ENCODE measurements at regions not wholly inside any gene's neighbourhood (a gene's known extent, or its start where the extent isn't known, plus 50 kb on each side); places are given as distances from the start of the nearest gene placed in this dataset.

GRCh38 chr4:30283336-30283735 lies 436.8 kb upstream of the PCDH7 start:
- no peak overlapping the region for H2BK5ac ChIP-seq (ENCODE audit: low read depth, low read length)
- no peak overlapping the region for H4K8ac ChIP-seq (ENCODE audit: extremely low read depth, insufficient read depth, low read length)
- no peak overlapping the region for H2BK120ac ChIP-seq (replicated peaks; ENCODE audit: low read depth, low read length)
- no peaks in the 10 kb centered on the region for H3K36me3 ChIP-seq (ENCODE audit: control insufficient read depth in 2 of 4, insufficient read depth in 4 of 4, low read length in 3 of 4)
- FAIRE-seq (no peak), DNase-seq (ENCODE audit: low read depth in 1 of 2, low spot score in 2 of 2) (no peak)
- no peak overlapping the region for H3K14ac ChIP-seq (ENCODE audit: insufficient read length)
- no peaks in the 10 kb centered on the region for H3K4me1 ChIP-seq (replicated peaks in 1 of 4; ENCODE audit: control insufficient read depth in 3 of 4, insufficient read depth in 4 of 4, low read length in 3 of 4)
- no peaks in the 10 kb centered on the region for H3K27me3 ChIP-seq (replicated peaks in 1 of 4; ENCODE audit: control insufficient read depth in 3 of 4, extremely low read depth in 1 of 4, insufficient read depth in 3 of 4, low read length in 3 of 4)
- no peak overlapping the region for H4K5ac ChIP-seq (ENCODE audit: insufficient read length, low read depth, low read length)
- H3K4me3 ChIP-seq (ENCODE audit: extremely low read depth in 1 of 4, insufficient read depth in 2 of 4, low read depth in 3 of 4, low read length in 4 of 4), result no peak overlapping the region
- H2BK15ac ChIP-seq (ENCODE audit: low read length), result no peak overlapping the region
- TF ChIP-seq TAF1 (IDR thresholded peaks at IDR 0.05; ENCODE audit: low read depth, low read length), result no peak
- no peak for TF ChIP-seq PHF8 (conservative IDR thresholded peaks at IDR 0.05; ENCODE audit: low read depth, low read length)
- no peak for TF ChIP-seq SIRT6 (IDR thresholded peaks at IDR 0.05; ENCODE audit: low read length)
- TF ChIP-seq CHD1 (IDR thresholded peaks at IDR 0.05; ENCODE audit: low read depth, low read length), result no peak
- no peak for TF ChIP-seq E2F6 (IDR thresholded peaks at IDR 0.05)
- TF ChIP-seq NRF1 (IDR thresholded peaks at IDR 0.05; ENCODE audit: low read depth, low read length), result no peak
- TF ChIP-seq SUZ12 (IDR thresholded peaks at IDR 0.05; ENCODE audit: low read length), result no peak
- no peak for TF ChIP-seq RBBP5 (IDR thresholded peaks at IDR 0.05; ENCODE audit: borderline replicate concordance, low read depth, low read length)
- no peak for TF ChIP-seq USF2 (IDR thresholded peaks at IDR 0.05; ENCODE audit: low read length)
- TF ChIP-seq HDAC6 (IDR thresholded peaks at IDR 0.05; ENCODE audit: low read depth, low read length), result no peak
- no peak for TF ChIP-seq POLR2AphosphoS5 (IDR thresholded peaks at IDR 0.05; ENCODE audit: low read depth, low read length)
- no peak overlapping the region for H3K9ac ChIP-seq (replicated peaks in 1 of 4; ENCODE audit: extremely low read depth in 1 of 4, low read depth in 3 of 4, low read length in 3 of 4)
- no peak overlapping the region for H3K4me2 ChIP-seq (ENCODE audit: insufficient read depth in 1 of 2, low read depth in 2 of 2, low read length in 2 of 2)
- WGBS, 2 experiments (ENCODE audit: extremely low coverage in 1 of 2, insufficient coverage in 1 of 2, insufficient read length in 1 of 2, insufficient replicate concordance in 2 of 2, low coverage in 1 of 2, low lambda C conversion rate in 2 of 2, missing lambda C conversion rate in 1 of 2), result 86% methylated on average over 3 of the region's 3 CpGs; no CpG with 5 or more reads in 1 of the 2 experiments
- H3K79me2 ChIP-seq (ENCODE audit: control insufficient read depth in 1 of 2, insufficient read depth in 2 of 2, low read length in 2 of 2), result no peaks in the 10 kb centered on the region
- H2BK12ac ChIP-seq (ENCODE audit: low read depth, low read length), result no peak overlapping the region
- H3K18ac ChIP-seq (ENCODE audit: extremely low read depth, low read length), result no peak overlapping the region
- no peak overlapping the region for H3K4ac ChIP-seq (replicated peaks; ENCODE audit: insufficient read length, low read depth, low read length)
- H4K20me1 ChIP-seq (replicated peaks in 1 of 2; ENCODE audit: control insufficient read depth in 1 of 2, insufficient read depth in 2 of 2, low read length in 2 of 2), result no peaks in the 10 kb centered on the region
- H3K23me2 ChIP-seq (ENCODE audit: low read depth, low read length), result no peaks in the 10 kb centered on the region
- no peak overlapping the region for H2AK5ac ChIP-seq (ENCODE audit: low read depth, low read length)
- ChIA-PET POLR2A (ENCODE audit: partially characterized antibody) (no interaction called here), CTCF (ENCODE audit: partially characterized antibody) (no interaction called here)
- H2AFZ ChIP-seq (ENCODE audit: low read length), result no peak overlapping the region
- no peak overlapping the region for H3K56ac ChIP-seq (replicated peaks; ENCODE audit: insufficient read length, low read depth, low read length)
- H3K27ac ChIP-seq (ENCODE audit: low read depth, low read length), result no peak overlapping the region
- no peak overlapping the region for H3K23ac ChIP-seq (ENCODE audit: insufficient read length)
- H4K91ac ChIP-seq (replicated peaks; ENCODE audit: insufficient read length, low read length), result no peak overlapping the region
- no peaks in the 10 kb centered on the region for H3K9me3 ChIP-seq (ENCODE audit: insufficient read depth in 2 of 2, low read depth in 1 of 2, low read length in 1 of 2)
- no peak overlapping the region for H2BK20ac ChIP-seq (ENCODE audit: low read length)
- no peaks in the 10 kb centered on the region for H3K79me1 ChIP-seq (ENCODE audit: low read depth, low read length)
